Activated naive CD8-positive, alpha-beta T cell treated with anti-CD3 and anti-CD28 coated beads, Interleukin-2, amount 50 U/mL, for 24 hours (primary cell): ENCODE measurements at regions not wholly inside any gene's neighbourhood (a gene's known extent, or its start where the extent isn't known, plus 50 kb on each side); places are given as distances from the start of the nearest gene placed in this dataset.
A peak's percentile ranks its signal among the peaks of the same experiment; 100 is the strongest.

Source experiments
- ATAC-seq: fragments of 150-1000 bp; cut with Tn5 transposase; one replicate; pipeline ENCODE4 v1.10.0; 2021
- DNase-seq: peaks from one replicate; pipeline ENCODE4 v3.0.0; 2021
- H3K27ac Mint-ChIP-seq: one replicate; pipeline ENCODE4 v1.8.0; 2021; ENCODE audit warnings: mild to moderate bottlenecking, mixed read lengths
- H3K27me3 Mint-ChIP-seq: one replicate; pipeline ENCODE4 v1.8.0; 2021; ENCODE audit warnings: mixed read lengths
- H3K36me3 Mint-ChIP-seq: one replicate; pipeline ENCODE4 v1.8.0; 2021; ENCODE audit warnings: low read depth, mixed read lengths
- H3K4me1 Mint-ChIP-seq: one replicate; pipeline ENCODE4 v1.8.0; 2021; ENCODE audit warnings: mixed read lengths
- H3K4me3 Mint-ChIP-seq: one replicate; pipeline ENCODE4 v1.8.0; 2021; ENCODE audit warnings: mild to moderate bottlenecking, moderate library complexity, mixed read lengths
- H3K9me3 Mint-ChIP-seq: one replicate; pipeline ENCODE4 v1.8.0; 2021; ENCODE audit warnings: mixed read lengths

- DNase-seq, result no peak
- peaks cover 2% of the 10 kb centered on the region for H3K27me3 Mint-ChIP-seq
- no peak overlapping the region for H3K27ac Mint-ChIP-seq
- no peak for ATAC-seq
- no peaks in the 10 kb centered on the region for H3K36me3 Mint-ChIP-seq
- peaks cover 3% of the 10 kb centered on the region for H3K4me1 Mint-ChIP-seq
- no peaks in the 10 kb centered on the region for H3K9me3 Mint-ChIP-seq
- no peak overlapping the region for H3K4me3 Mint-ChIP-seq
Observed at GRCh38 chr5:68960961-68961360, 132.9 kb upstream of the SLC30A5 start.

- Mint-ChIP-seq H3K36me3 (no peaks in the 10 kb centered on the region), H3K27ac (no peak overlapping the region), H3K4me3 (no peak overlapping the region)
Observed at GRCh38 chr5:68961762-68962161, 132.1 kb upstream of the SLC30A5 start.

GRCh38 chr5:68962757-68963484 lies 130.9 kb upstream of the SLC30A5 start:
- Mint-ChIP-seq H3K4me3 (no peak overlapping the region), H3K4me1 (peaks cover 3% of the 10 kb centered on the region), H3K36me3 (no peaks in the 10 kb centered on the region), H3K27me3 (peaks cover 2% of the 10 kb centered on the region), H3K27ac (no peak overlapping the region), H3K9me3 (no peaks in the 10 kb centered on the region)
- DNase-seq (peak; percentile 16), ATAC-seq (no peak)

More at GRCh38 chr5:68961762-68962161, 132.1 kb upstream of the SLC30A5 start:
- Mint-ChIP-seq H3K27me3 (peaks cover 2% of the 10 kb centered on the region), H3K4me1 (peaks cover 3% of the 10 kb centered on the region), H3K9me3 (no peaks in the 10 kb centered on the region)
- DNase-seq (no peak), ATAC-seq (no peak)

GRCh38 chr5:68964679-68965078 lies 129.1 kb upstream of the SLC30A5 start:
- H3K36me3 Mint-ChIP-seq, result no peaks in the 10 kb centered on the region
- peaks cover 3% of the 10 kb centered on the region for H3K4me1 Mint-ChIP-seq
- ATAC-seq (no peak), DNase-seq (no peak)
- peaks cover 2% of the 10 kb centered on the region for H3K27me3 Mint-ChIP-seq
- H3K9me3 Mint-ChIP-seq, result no peaks in the 10 kb centered on the region
- H3K27ac Mint-ChIP-seq, result no peak overlapping the region
- no peak overlapping the region for H3K4me3 Mint-ChIP-seq

- Mint-ChIP-seq H3K27me3 (peaks cover 2% of the 10 kb centered on the region), H3K36me3 (no peaks in the 10 kb centered on the region), H3K4me3 (no peak overlapping the region), H3K27ac (no peak overlapping the region), H3K4me1 (peaks cover 3% of the 10 kb centered on the region), H3K9me3 (no peaks in the 10 kb centered on the region)
- no peak for DNase-seq
- no peak for ATAC-seq
Observed at GRCh38 chr5:68965926-68966325, 127.9 kb upstream of the SLC30A5 start.

GRCh38 chr5:68966596-68966995 lies 127.2 kb upstream of the SLC30A5 start:
- H3K27ac Mint-ChIP-seq, result no peak overlapping the region
- peaks cover 3% of the 10 kb centered on the region for H3K4me1 Mint-ChIP-seq
- H3K9me3 Mint-ChIP-seq, result no peaks in the 10 kb centered on the region
- no peak for ATAC-seq
- no peak overlapping the region for H3K4me3 Mint-ChIP-seq
- H3K36me3 Mint-ChIP-seq, result no peaks in the 10 kb centered on the region
- DNase-seq, result no peak
- H3K27me3 Mint-ChIP-seq, result peaks cover 2% of the 10 kb centered on the region

GRCh38 chr5:68968429-68968828 lies 125.4 kb upstream of the SLC30A5 start:
- no peaks in the 10 kb centered on the region for H3K9me3 Mint-ChIP-seq
- H3K4me3 Mint-ChIP-seq, result no peak overlapping the region
- H3K27me3 Mint-ChIP-seq, result no peaks in the 10 kb centered on the region
- no peaks in the 10 kb centered on the region for H3K36me3 Mint-ChIP-seq
- ATAC-seq, result no peak
- H3K27ac Mint-ChIP-seq, result no peak overlapping the region
- no peaks in the 10 kb centered on the region for H3K4me1 Mint-ChIP-seq
- no peak for DNase-seq

GRCh38 chr5:68970617-68971016 lies 123.2 kb upstream of the SLC30A5 start:
- DNase-seq, result no peak
- Mint-ChIP-seq H3K36me3 (no peaks in the 10 kb centered on the region), H3K9me3 (peaks cover 2% of the 10 kb centered on the region), H3K27me3 (no peaks in the 10 kb centered on the region), H3K4me1 (no peaks in the 10 kb centered on the region), H3K27ac (no peak overlapping the region), H3K4me3 (no peak overlapping the region)
- no peak for ATAC-seq

GRCh38 chr5:68973696-68974095 lies 120.1 kb upstream of the SLC30A5 start:
- Mint-ChIP-seq H3K36me3 (peaks cover 3% of the 10 kb centered on the region), H3K9me3 (peaks cover 16% of the 10 kb centered on the region), H3K4me3 (no peak overlapping the region), H3K27ac (no peak overlapping the region), H3K27me3 (peaks cover 2% of the 10 kb centered on the region), H3K4me1 (no peaks in the 10 kb centered on the region)
- ATAC-seq (no peak), DNase-seq (no peak)

- DNase-seq (no peak), ATAC-seq (no peak)
- H3K36me3 Mint-ChIP-seq, result no peaks in the 10 kb centered on the region
Observed at GRCh38 chr5:68983043-68983442, 110.8 kb upstream of the SLC30A5 start.

GRCh38 chr5:68983959-68984358 lies 109.9 kb upstream of the SLC30A5 start:
- Mint-ChIP-seq H3K4me3 (no peak overlapping the region), H3K4me1 (no peaks in the 10 kb centered on the region), H3K9me3 (peaks cover 3% of the 10 kb centered on the region), H3K27me3 (no peaks in the 10 kb centered on the region), H3K27ac (no peak overlapping the region), H3K36me3 (no peaks in the 10 kb centered on the region)
- ATAC-seq (no peak), DNase-seq (no peak)

More at GRCh38 chr5:68983043-68983442, 110.8 kb upstream of the SLC30A5 start:
- Mint-ChIP-seq H3K27ac (no peak overlapping the region), H3K4me3 (no peak overlapping the region), H3K27me3 (no peaks in the 10 kb centered on the region), H3K9me3 (peaks cover 6% of the 10 kb centered on the region), H3K4me1 (no peaks in the 10 kb centered on the region)

- Mint-ChIP-seq H3K4me3 (no peak overlapping the region), H3K27ac (no peak overlapping the region), H3K36me3 (no peaks in the 10 kb centered on the region), H3K9me3 (no peaks in the 10 kb centered on the region), H3K27me3 (no peaks in the 10 kb centered on the region), H3K4me1 (peaks cover 5% of the 10 kb centered on the region)
- DNase-seq (no peak), ATAC-seq (no peak)
Observed at GRCh38 chr5:68991279-68992084, 102.3 kb upstream of the SLC30A5 start.

- H3K4me1 Mint-ChIP-seq, result peaks cover 5% of the 10 kb centered on the region
- no peaks in the 10 kb centered on the region for H3K36me3 Mint-ChIP-seq
- no peak overlapping the region for H3K27ac Mint-ChIP-seq
- DNase-seq, result no peak
- H3K4me3 Mint-ChIP-seq, result no peak overlapping the region
- no peaks in the 10 kb centered on the region for H3K9me3 Mint-ChIP-seq
- peaks cover 8% of the 10 kb centered on the region for H3K27me3 Mint-ChIP-seq
- no peak for ATAC-seq
Observed at GRCh38 chr5:68994645-68995044, 99.2 kb upstream of the SLC30A5 start.

GRCh38 chr5:68995845-68996545 lies 97.8 kb upstream of the SLC30A5 start:
- Mint-ChIP-seq H3K27me3 (peaks cover 8% of the 10 kb centered on the region), H3K27ac (no peak overlapping the region), H3K36me3 (no peaks in the 10 kb centered on the region), H3K4me3 (no peak overlapping the region), H3K4me1 (peaks cover 5% of the 10 kb centered on the region), H3K9me3 (no peaks in the 10 kb centered on the region)
- ATAC-seq (no peak), DNase-seq (no peak)

GRCh38 chr5:68999181-68999580 lies 94.6 kb upstream of the SLC30A5 start:
- Mint-ChIP-seq H3K4me1 (peaks cover 5% of the 10 kb centered on the region), H3K36me3 (no peaks in the 10 kb centered on the region), H3K27ac (no peak overlapping the region), H3K4me3 (no peak overlapping the region), H3K9me3 (no peaks in the 10 kb centered on the region), H3K27me3 (peaks cover 11% of the 10 kb centered on the region)
- DNase-seq (no peak), ATAC-seq (no peak)
